OCI-LY7 (cell line): ENCODE measurements at regions not wholly inside any gene's neighbourhood (a gene's known extent, or its start where the extent isn't known, plus 50 kb on each side); places are given as distances from the start of the nearest gene placed in this dataset.
"Not testable (repeated sequence)": the region's sequence is repeated elsewhere in the genome, so short reads cannot be mapped to it uniquely, and the experiment has no call there.

Experiments used
- BruUV-seq: library from RNA; stranded (reverse); fragments of 400-500 nt; replicated peaks from 2 replicates; lab custom pipeline; 2021; lab: Mats Ljungman, UMichigan
- CTCF ChIA-PET: fragments of 300-600 bp; sonication (Branson Sonifier 250); formaldehyde crosslinking; loops from one replicate; lab custom pipeline; 2022; ENCODE audit warnings: antibody characterized with exemption; ENCODE audit not compliant: unreplicated experiment; lab: Charles Lee
- POLR2A ChIA-PET: fragments of 300-600 bp; sonication (Branson Sonifier 250); formaldehyde crosslinking; loops from one replicate; lab custom pipeline; 2022; ENCODE audit warnings: antibody characterized with exemption; lab: Charles Lee
- DNase-seq: peaks from one replicate; pipeline ENCODE4 v3.0.0-alpha.2; 2015; ENCODE audit warnings: low spot score
- H2AFZ ChIP-seq: fragments of 200-600 bp; sonication (generic), shearing (Covaris generic); 2 replicates; pipeline ENCODE4 v1.6.1; 2014; ENCODE audit warnings: mild to moderate bottlenecking, antibody characterized with exemption, low read length, moderate library complexity
- H3K27ac ChIP-seq: fragments of 200-600 bp; sonication (generic); 2 replicates; pipeline ENCODE4 v1.5.1; 2014; ENCODE audit warnings: mixed run types, low read depth, mild to moderate bottlenecking, moderate library complexity, low read length, inconsistent platforms; ENCODE audit not compliant: poor library complexity, severe bottlenecking
- H3K36me3 ChIP-seq: fragments of 200-600 bp; sonication (generic); 2 replicates; pipeline ENCODE4 v1.6.1; 2014; ENCODE audit warnings: mild to moderate bottlenecking, antibody characterized with exemption, low read length, moderate library complexity, mixed read lengths; ENCODE audit not compliant: insufficient read depth
- H3K4me1 ChIP-seq: fragments of 200-600 bp; sonication (generic); 2 replicates; pipeline ENCODE4 v1.5.1; 2014; ENCODE audit warnings: mild to moderate bottlenecking, low read length; ENCODE audit not compliant: insufficient read depth, poor library complexity, severe bottlenecking
- H3K4me2 ChIP-seq: fragments of 200-600 bp; sonication (generic); 2 replicates; pipeline ENCODE4 v1.6.1; 2014; ENCODE audit warnings: mild to moderate bottlenecking, low read length
- H3K4me3 ChIP-seq: fragments of 200-600 bp; sonication (generic); 2 replicates; pipeline ENCODE4 v1.5.1; 2014; ENCODE audit warnings: mild to moderate bottlenecking, low read depth, low read length; ENCODE audit not compliant: poor library complexity, severe bottlenecking
- H3K79me2 ChIP-seq: fragments of 200-600 bp; sonication (generic); 2 replicates; pipeline ENCODE4 v1.6.1; 2016; ENCODE audit warnings: low read depth, mild to moderate bottlenecking, low read length, moderate library complexity, mixed read lengths; ENCODE audit not compliant: insufficient read depth
- H3K9me2 ChIP-seq: fragments of 200-600 bp; sonication (generic); 2 replicates; pipeline ENCODE4 v1.6.1; 2016; ENCODE audit warnings: mild to moderate bottlenecking, low read length, mixed read lengths; ENCODE audit not compliant: insufficient read depth
- H3K9me3 ChIP-seq: fragments of 200-600 bp; sonication (generic); 2 replicates; pipeline ENCODE4 v1.6.1; 2014; ENCODE audit warnings: mild to moderate bottlenecking, mixed run types, low read length, mixed read lengths
- H4K20me1 ChIP-seq: fragments of 200-600 bp; sonication (generic); 2 replicates; pipeline ENCODE4 v1.6.1; 2014; ENCODE audit warnings: mild to moderate bottlenecking, antibody characterized with exemption, low read length, moderate library complexity, mixed read lengths; ENCODE audit not compliant: insufficient read depth
- CTCF ChIP-seq: fragments of 200-600 bp; sonication (generic); conservative IDR thresholded peaks from 2 replicates; pipeline ENCODE4 v1.5.1; 2014; ENCODE audit warnings: mild to moderate bottlenecking, antibody characterized with exemption, low read length, moderate library complexity, mixed read lengths
- EZH2phosphoT487 ChIP-seq: fragments of 200-600 bp; sonication (generic); IDR thresholded peaks from 2 replicates; pipeline ENCODE4 v1.6.1; 2018; ENCODE audit warnings: low read depth, borderline replicate concordance, mild to moderate bottlenecking, mixed run types, antibody characterized with exemption, low read length, moderate library complexity, mixed read lengths
- intact Hi-C: fragments of 100-400 bp; cut with micrococcal nuclease; formaldehyde crosslinking; loops from one replicate; pipeline ENCODE4 v1.10.0; 2022; ENCODE audit not compliant: unreplicated experiment

GRCh38 chr9:104304925-104305324, 199.1 kb upstream of the OR13F1 start:
- no peak overlapping the region for H3K27ac ChIP-seq
- no peak for DNase-seq
- H3K36me3 ChIP-seq = no peaks in the 10 kb centered on the region
- no peaks in the 10 kb centered on the region for H4K20me1 ChIP-seq
- POLR2A ChIA-PET = no interaction called here
- intact Hi-C loops = no loop called here
- no peak overlapping the region for H3K4me3 ChIP-seq
- no peak overlapping the region for H2AFZ ChIP-seq
- no peaks in the 10 kb centered on the region for H3K79me2 ChIP-seq
- H3K9me3 ChIP-seq = no peaks in the 10 kb centered on the region
- TF ChIP-seq EZH2phosphoT487 (no peak), CTCF (no peak)
- no TSS peak for BruUV-seq
- CTCF ChIA-PET = no interaction called here
- no peaks in the 10 kb centered on the region for H3K4me1 ChIP-seq
- no peaks in the 10 kb centered on the region for H3K9me2 ChIP-seq
- H3K4me2 ChIP-seq = no peak overlapping the region

GRCh38 chr9:104313396-104314110, 190.5 kb upstream of the OR13F1 start:
- H3K27ac ChIP-seq = no peak overlapping the region
- no peaks in the 10 kb centered on the region for H4K20me1 ChIP-seq
- TF ChIP-seq EZH2phosphoT487 (no peak), CTCF (no peak)
- POLR2A ChIA-PET = interaction anchor here (0.6 kb wide), 1 partner anchor 425 kb away, joined by 3 read pairs; no protein-coding TSS in a partner anchor
- no peaks in the 10 kb centered on the region for H3K4me1 ChIP-seq
- BruUV-seq = no TSS peak
- CTCF ChIA-PET = no interaction called here
- H3K36me3 ChIP-seq = no peaks in the 10 kb centered on the region
- no peak overlapping the region for H3K4me2 ChIP-seq
- H2AFZ ChIP-seq = no peak overlapping the region
- H3K79me2 ChIP-seq = no peaks in the 10 kb centered on the region
- H3K9me2 ChIP-seq = no peaks in the 10 kb centered on the region
- H3K4me3 ChIP-seq = no peak overlapping the region
- DNase-seq = no peak
- no peaks in the 10 kb centered on the region for H3K9me3 ChIP-seq
- intact Hi-C loops = no loop called here

- H3K36me3 ChIP-seq, H3K79me2 ChIP-seq, H3K4me3 ChIP-seq, H3K4me1 ChIP-seq, H3K27ac ChIP-seq, CTCF ChIA-PET, POLR2A ChIA-PET, H3K9me3 ChIP-seq, DNase-seq, H3K4me2 ChIP-seq, intact Hi-C loops, H2AFZ ChIP-seq, H3K9me2 ChIP-seq, BruUV-seq, H4K20me1 ChIP-seq: not testable (repeated sequence)
Measured at GRCh38 chr9:104316201-104317009, 187.7 kb upstream of the OR13F1 start.
